ENCODE measurements at regions not wholly inside any gene's neighbourhood (a gene's known extent, or its start where the extent isn't known, plus 50 kb on each side); places are given as distances from the start of the nearest gene placed in this dataset.
A peak's percentile ranks its signal among the peaks of the same experiment; 100 is the strongest.

- no peak for DNase-seq
Measured at GRCh38 chr14:76948213-76948947, 80.1 kb downstream of the IRF2BPL start.

GRCh38 chr14:76947838-76948184 lies 80.7 kb downstream of the IRF2BPL start:
- no peak for DNase-seq

- peak; percentile 82 for DNase-seq
Measured at GRCh38 chr14:76947078-76947837, 81.2 kb downstream of the IRF2BPL start.

GRCh38 chr14:76946753-76947077 lies 81.8 kb downstream of the IRF2BPL start:
- no peak for DNase-seq

GRCh38 chr14:76943072-76943471 lies 85.4 kb downstream of the IRF2BPL start:
- no peak for DNase-seq

GRCh38 chr14:76941946-76942805 lies 86.3 kb downstream of the IRF2BPL start:
- DNase-seq: no peak

GRCh38 chr14:76941544-76941943 lies 87.0 kb downstream of the IRF2BPL start:
- no peak for DNase-seq

- DNase-seq: no peak
Measured at GRCh38 chr14:76940021-76940760, 88.3 kb downstream of the IRF2BPL start.

- DNase-seq: no peak
Measured at GRCh38 chr14:76939015-76939742, 89.3 kb downstream of the IRF2BPL start.

- no peak for DNase-seq
Measured at GRCh38 chr14:76938092-76938500, 90.4 kb downstream of the IRF2BPL start.

- DNase-seq: peak; percentile 15
Measured at GRCh38 chr14:76937181-76938091, 91.1 kb downstream of the IRF2BPL start.

- peak; percentile 17 for DNase-seq
Measured at GRCh38 chr14:76936483-76936882, 92.0 kb downstream of the IRF2BPL start.

- DNase-seq: no peak
Measured at GRCh38 chr14:76933515-76933914, 95.0 kb downstream of the IRF2BPL start.

- no peak for DNase-seq
Measured at GRCh38 chr14:76931631-76932402, 96.7 kb downstream of the IRF2BPL start.

- no peak for DNase-seq
Measured at GRCh38 chr14:76930549-76930948, 98.0 kb downstream of the IRF2BPL start.

GRCh38 chr14:76929927-76930326 lies 98.6 kb downstream of the IRF2BPL start:
- DNase-seq: no peak

- DNase-seq: no peak
Measured at GRCh38 chr14:76927971-76928700, 100.4 kb downstream of the IRF2BPL start.

- no peak for DNase-seq
Measured at GRCh38 chr14:76926521-76927251, 100.5 kb downstream of the LRRC74A start.

GRCh38 chr14:76925097-76925441 lies 98.9 kb downstream of the LRRC74A start:
- no peak for DNase-seq
